Neuronal stem cell (in vitro differentiated cells): ENCODE measurements at regions not wholly inside any gene's neighbourhood (a gene's known extent, or its start where the extent isn't known, plus 50 kb on each side); places are given as distances from the start of the nearest gene placed in this dataset.

Experiments
- DNase-seq: peaks from one replicate; pipeline ENCODE4 v3.0.0-alpha.2; 2013; ENCODE audit warnings: low spot score
- H2AFZ ChIP-seq: one replicate; pipeline ENCODE4 v1.6.1; 2013; ENCODE audit warnings: mild to moderate bottlenecking, low read length, inconsistent platforms
- H2AK5ac ChIP-seq: 2 replicates; pipeline ENCODE4 v1.6.1; 2013; ENCODE audit warnings: low read depth, mild to moderate bottlenecking, inconsistent platforms, low read length, moderate library complexity, mixed read lengths
- H2BK120ac ChIP-seq: 2 replicates; pipeline ENCODE4 v1.6.1; 2013; ENCODE audit warnings: low read depth, mild to moderate bottlenecking, inconsistent platforms, low read length, moderate library complexity, mixed read lengths
- H2BK12ac ChIP-seq: one replicate; pipeline ENCODE4 v1.6.1; 2013; ENCODE audit warnings: low read length, inconsistent platforms
- H2BK15ac ChIP-seq: 2 replicates; pipeline ENCODE4 v1.6.1; 2013; ENCODE audit warnings: mild to moderate bottlenecking, low read length, inconsistent platforms, mixed read lengths
- H2BK5ac ChIP-seq: one replicate; pipeline ENCODE4 v1.6.1; 2013; ENCODE audit warnings: inconsistent platforms, mild to moderate bottlenecking, low read length, moderate library complexity
- H3K14ac ChIP-seq: one replicate; pipeline ENCODE4 v1.6.1; 2013; ENCODE audit warnings: low read length, inconsistent platforms
- H3K18ac ChIP-seq: 2 replicates; pipeline ENCODE4 v1.6.1; 2013; ENCODE audit warnings: low read length, inconsistent platforms
- H3K23ac ChIP-seq: 2 replicates; pipeline ENCODE4 v1.6.1; 2013; ENCODE audit warnings: low read depth, mild to moderate bottlenecking, mixed read lengths, low read length, inconsistent platforms; ENCODE audit not compliant: poor library complexity
- H3K27ac ChIP-seq: replicated peaks from 3 replicates; pipeline ENCODE4 v1.5.1; 2013; ENCODE audit warnings: low read length, inconsistent platforms
- H3K27me3 ChIP-seq, 3 experiments: 2 replicates each; pipeline ENCODE4 v1.6.1; 2013; ENCODE audit warnings: low read length in 3 of 3, mild to moderate bottlenecking in 2 of 3, inconsistent platforms in 1 of 3, low read depth in 1 of 3, mixed read lengths in 1 of 3, moderate library complexity in 1 of 3; ENCODE audit not compliant: control insufficient read depth in 3 of 3, insufficient read depth in 3 of 3
- H3K36me3 ChIP-seq, 2 donors: replicated peaks in 1 of 2; 2 replicates each; pipeline ENCODE4 v1.6.1; 2013; ENCODE audit warnings: low read length in 2 of 2; ENCODE audit not compliant: control insufficient read depth in 2 of 2, insufficient read depth in 2 of 2
- H3K4ac ChIP-seq: 2 replicates; pipeline ENCODE4 v1.6.1; 2013; ENCODE audit warnings: inconsistent platforms, mild to moderate bottlenecking, low read length, moderate library complexity
- H3K4me1 ChIP-seq, 2 donors: 1 replicate in 1 of 2; 2 replicates in 1 of 2; pipeline ENCODE4 v1.6.1; 2013; ENCODE audit warnings: low read length in 2 of 2, low read depth in 1 of 2; ENCODE audit not compliant: control insufficient read depth in 2 of 2, insufficient read depth in 1 of 2
- H3K4me2 ChIP-seq: one replicate; pipeline ENCODE4 v1.6.1; 2013; ENCODE audit warnings: mild to moderate bottlenecking, low read length, inconsistent platforms; ENCODE audit not compliant: insufficient read depth, poor library complexity, severe bottlenecking
- H3K4me3 ChIP-seq, 2 donors: 2 replicates each; pipeline ENCODE4 v1.5.1; 2013; ENCODE audit warnings: low read length in 2 of 2, mild to moderate bottlenecking in 2 of 2, inconsistent platforms in 1 of 2, moderate library complexity in 1 of 2
- H3K79me1 ChIP-seq: one replicate; pipeline ENCODE4 v1.6.1; 2013; ENCODE audit warnings: low read depth, mild to moderate bottlenecking, inconsistent platforms, low read length, moderate library complexity
- H3K9ac ChIP-seq: one replicate; pipeline ENCODE4 v1.6.1; 2013; ENCODE audit warnings: mild to moderate bottlenecking, low read depth, low read length, inconsistent platforms; ENCODE audit not compliant: poor library complexity
- H3K9me3 ChIP-seq, 2 donors: replicated peaks in 1 of 2; 2 replicates each; pipeline versions ENCODE3 to v1.6.1; 2013; ENCODE audit warnings: low read length in 2 of 2, mild to moderate bottlenecking in 2 of 2, inconsistent platforms in 1 of 2, low read depth in 1 of 2, mixed read lengths in 1 of 2, moderate library complexity in 1 of 2; ENCODE audit not compliant: control insufficient read depth in 2 of 2, insufficient read depth in 1 of 2
- H4K8ac ChIP-seq: one replicate; pipeline ENCODE4 v1.6.1; 2013; ENCODE audit warnings: low read depth, mild to moderate bottlenecking, inconsistent platforms, low read length, moderate library complexity
- H4K91ac ChIP-seq: one replicate; pipeline ENCODE4 v1.6.1; 2013; ENCODE audit warnings: low read length, low read depth, mild to moderate bottlenecking, inconsistent platforms; ENCODE audit not compliant: poor library complexity
- WGBS, 2 donors: extraction: QIAGEN DNeasy Blood & Tissue Kit; methylation state at CpG; one replicate each; pipeline ENCODE4 v1.1.7; 2013; ENCODE audit warnings: missing lambda C conversion rate in 2 of 2, mixed read lengths in 1 of 2; ENCODE audit not compliant: insufficient read length in 2 of 2, insufficient replicate concordance in 1 of 2; ENCODE audit errors: extremely low coverage in 2 of 2; 5-methylcytosine and 5-hydroxymethylcytosine counted together

DNA sequence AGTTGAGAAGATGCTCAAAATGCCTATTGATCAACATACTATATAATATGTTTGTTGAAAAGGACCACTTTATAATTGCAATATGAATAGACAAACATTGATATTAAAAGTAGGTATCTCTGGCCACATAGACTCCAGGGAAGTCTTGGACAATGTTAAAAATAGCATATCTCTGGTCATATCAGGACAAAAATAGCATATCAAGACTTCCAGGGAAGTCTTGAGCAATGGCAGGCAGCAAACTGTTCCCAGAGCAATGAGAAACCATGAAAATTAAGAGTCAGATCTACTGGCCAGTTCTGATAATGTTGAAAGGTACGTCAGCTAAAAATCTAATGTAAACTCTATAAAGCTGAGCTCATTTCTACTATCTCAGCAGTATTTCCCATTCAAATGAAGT is 1130.3 kb upstream of the CITED2 start:
- Histone ChIP-seq H3K4me2 (no peak overlapping the region), H3K18ac (no peak overlapping the region), H3K9me3 (no peaks in the 10 kb centered on the region), H4K91ac (no peak overlapping the region), H3K23ac (no peak overlapping the region), H3K9ac (no peak overlapping the region), H3K79me1 (no peaks in the 10 kb centered on the region), H2AFZ (no peak overlapping the region), H2BK5ac (no peak overlapping the region), H2BK12ac (no peak overlapping the region), H3K36me3 (no peaks in the 10 kb centered on the region), H2BK15ac (no peak overlapping the region), H3K4me1 (no peaks in the 10 kb centered on the region), H2BK120ac (no peak overlapping the region), H2AK5ac (no peak overlapping the region), H4K8ac (no peak overlapping the region), H3K4me3 (no peak overlapping the region), H3K27ac (no peak overlapping the region), H3K27me3 (no peaks in the 10 kb centered on the region), H3K4ac (no peak overlapping the region), H3K14ac (no peak overlapping the region)
- no CpG with 5 or more reads among the region's 1 CpG for WGBS, 2 donors
- no peak for DNase-seq

DNA sequence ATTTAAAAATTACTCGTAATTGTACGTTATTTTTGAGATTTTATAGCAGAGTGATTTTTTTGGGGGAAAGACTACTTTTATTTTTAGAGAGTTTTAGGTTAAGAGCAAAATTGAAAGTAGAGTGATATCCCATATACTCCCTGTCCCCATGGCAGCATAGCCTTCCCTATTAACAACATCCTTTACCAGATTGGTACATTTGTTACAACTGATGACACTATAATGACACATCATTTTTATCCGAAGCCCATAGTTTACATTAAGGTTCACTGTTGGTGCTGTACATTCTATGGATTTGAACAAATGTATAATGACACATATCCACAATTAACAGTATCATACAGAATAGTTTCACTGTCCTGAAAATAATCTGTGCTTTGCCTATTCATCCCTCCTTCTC is 1126.4 kb upstream of the CITED2 start:
- Histone ChIP-seq H3K79me1 (no peaks in the 10 kb centered on the region), H2BK120ac (no peak overlapping the region), H3K4me2 (no peak overlapping the region), H3K36me3 (no peaks in the 10 kb centered on the region), H2BK15ac (no peak overlapping the region), H3K18ac (no peak overlapping the region), H3K14ac (no peak overlapping the region), H3K23ac (no peak overlapping the region), H2AFZ (no peak overlapping the region), H3K9me3 (no peaks in the 10 kb centered on the region), H4K91ac (no peak overlapping the region), H3K4me1 (no peaks in the 10 kb centered on the region), H4K8ac (no peak overlapping the region), H3K27me3 (no peaks in the 10 kb centered on the region), H2BK5ac (no peak overlapping the region), H3K4me3 (no peak overlapping the region), H3K4ac (no peak overlapping the region), H3K27ac (no peak overlapping the region), H2BK12ac (no peak overlapping the region), H2AK5ac (no peak overlapping the region), H3K9ac (no peak overlapping the region)
- 100% methylated on average over 2 of the region's 3 CpGs; no CpG with 5 or more reads in 1 of the 2 donors for WGBS, 2 donors
- DNase-seq = no peak

DNA sequence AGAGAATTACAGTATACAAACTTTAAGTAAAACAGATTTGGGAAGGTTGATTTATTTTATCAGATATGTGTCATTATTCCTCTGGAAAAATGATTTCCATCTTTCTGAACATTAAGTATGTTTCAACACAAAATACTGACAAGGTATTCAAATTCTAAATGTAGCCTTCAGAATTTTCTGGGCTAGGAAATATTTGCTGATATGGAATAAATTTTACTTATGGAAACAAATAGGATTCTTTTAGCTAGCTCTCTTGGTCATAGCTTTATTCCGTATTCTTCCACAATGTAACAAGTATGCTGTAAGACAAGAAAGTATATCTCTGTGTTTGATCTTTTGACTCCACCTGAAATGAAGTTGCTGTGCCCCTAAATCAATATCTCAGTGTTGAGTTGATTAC is 1125.2 kb upstream of the CITED2 start:
- Histone ChIP-seq H2AFZ (no peak overlapping the region), H3K23ac (no peak overlapping the region), H3K9ac (no peak overlapping the region), H3K4me2 (no peak overlapping the region), H3K18ac (no peak overlapping the region), H3K27ac (no peak overlapping the region), H3K4me3 (no peak overlapping the region), H2BK5ac (no peak overlapping the region), H3K27me3 (no peaks in the 10 kb centered on the region), H4K91ac (no peak overlapping the region), H3K9me3 (no peaks in the 10 kb centered on the region), H3K4me1 (no peaks in the 10 kb centered on the region), H4K8ac (no peak overlapping the region), H3K4ac (no peak overlapping the region), H2AK5ac (no peak overlapping the region), H2BK120ac (no peak overlapping the region), H3K79me1 (no peaks in the 10 kb centered on the region), H3K14ac (no peak overlapping the region), H2BK15ac (no peak overlapping the region), H3K36me3 (no peaks in the 10 kb centered on the region), H2BK12ac (no peak overlapping the region)
- WGBS, 2 donors = no CpG with 5 or more reads among the region's 1 CpG
- no peak for DNase-seq

DNA sequence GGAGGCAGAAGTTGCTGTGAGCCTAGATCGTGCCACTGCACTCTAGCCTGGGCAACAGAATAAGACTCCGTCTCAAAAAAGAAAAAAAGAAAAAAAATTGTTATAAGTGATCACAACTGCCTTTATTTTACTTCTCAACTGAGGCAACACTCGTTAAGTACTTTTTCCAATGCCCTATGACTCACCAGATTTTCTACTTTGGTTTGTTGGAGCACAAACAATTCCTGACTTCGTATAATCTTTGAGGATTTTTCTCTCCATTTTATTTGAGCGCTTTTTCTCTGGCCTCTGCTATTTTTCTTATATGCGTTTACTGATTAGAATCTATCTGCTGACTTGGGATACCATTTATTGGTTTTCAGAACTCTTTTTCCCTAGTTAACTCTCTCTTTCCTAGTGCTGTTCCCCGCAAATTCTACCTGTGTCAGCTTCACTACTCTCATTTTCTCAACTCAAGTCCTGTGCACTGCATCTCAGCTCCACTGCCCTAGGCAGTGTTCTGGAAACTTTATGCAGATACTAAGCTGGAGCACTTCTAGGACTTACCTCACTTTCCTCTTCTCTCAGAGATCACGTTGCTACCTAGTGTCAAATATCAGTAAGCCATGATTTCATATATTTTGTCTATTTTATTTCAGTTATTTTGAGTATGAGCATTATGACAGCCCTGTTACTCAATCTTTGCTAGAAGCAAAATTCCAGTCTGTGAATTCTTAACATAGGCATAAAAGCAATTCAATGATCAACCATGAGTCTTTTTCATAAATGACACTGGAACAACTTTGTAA is 1120.1 kb upstream of the CITED2 start:
- no peak overlapping the region for H2AK5ac ChIP-seq
- no CpG with 5 or more reads among the region's 8 CpGs for WGBS, 2 donors

More for the DNA sequence above, 1120.1 kb upstream of the CITED2 start:
- Histone ChIP-seq H3K79me1 (no peaks in the 10 kb centered on the region), H2BK15ac (no peak overlapping the region), H3K4me2 (no peak overlapping the region), H2BK12ac (no peak overlapping the region), H3K18ac (no peak overlapping the region), H3K4me1 (no peaks in the 10 kb centered on the region), H3K14ac (no peak overlapping the region), H3K9ac (no peak overlapping the region), H2BK5ac (no peak overlapping the region), H2BK120ac (no peak overlapping the region), H3K9me3 (no peaks in the 10 kb centered on the region), H4K8ac (no peak overlapping the region), H3K4ac (no peak overlapping the region), H3K4me3 (no peak overlapping the region), H4K91ac (no peak overlapping the region), H3K23ac (no peak overlapping the region), H3K36me3 (no peaks in the 10 kb centered on the region), H3K27me3 (no peaks in the 10 kb centered on the region), H3K27ac (no peak overlapping the region), H2AFZ (no peak overlapping the region)
- no peak for DNase-seq
